NOMO-1 (cell line): ENCODE measurements at regions not wholly inside any gene's neighbourhood (a gene's known extent, or its start where the extent isn't known, plus 50 kb on each side); places are given as distances from the start of the nearest gene placed in this dataset.

Experiments used
- DNase-seq, 2 experiments: peaks; one replicate each; lab custom pipeline; 2025; ENCODE audit not compliant: unreplicated experiment in 2 of 2; lab: John Stamatoyannopoulos, UW

DNA sequence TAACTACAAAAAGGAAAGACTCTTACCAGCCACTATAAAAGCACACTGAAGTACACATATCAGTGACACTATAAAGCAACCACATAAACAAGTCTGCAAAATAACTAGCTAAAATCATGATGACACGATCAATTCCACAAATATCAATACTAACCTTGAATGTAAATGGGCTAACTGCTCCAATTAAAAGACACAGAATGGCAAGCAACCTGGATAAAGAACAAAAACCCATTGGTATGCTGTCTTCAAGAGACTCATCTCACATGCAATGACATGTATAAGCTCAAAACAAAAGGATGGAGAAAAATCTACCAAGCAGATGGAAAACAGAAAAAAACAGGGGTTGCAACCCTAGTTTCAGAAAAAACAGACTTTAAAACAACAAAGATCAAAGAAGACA lies 59.7 kb upstream of the LYPLAL1 start:
- DNase-seq: no peak

DNA sequence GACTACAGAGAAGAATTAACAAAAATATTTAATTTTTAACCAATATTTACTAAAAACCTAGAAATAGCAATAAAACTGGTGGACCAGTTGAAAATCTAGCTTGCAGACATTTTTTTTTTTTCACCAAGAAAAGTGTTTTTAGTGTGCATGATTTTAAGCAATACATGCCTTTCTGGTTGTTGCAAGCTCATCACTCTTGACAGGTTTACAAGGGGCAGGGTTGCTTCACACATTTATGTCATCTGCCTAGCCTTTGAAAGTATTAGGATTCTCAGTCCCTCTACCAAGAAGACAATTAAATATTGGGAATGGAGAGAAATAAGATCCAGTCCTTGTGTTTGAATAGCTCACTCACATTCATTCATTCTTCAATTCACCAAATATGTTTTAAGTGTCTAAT lies 53.8 kb upstream of the LYPLAL1 start:
- DNase-seq: peak; percentile 59 to 82

DNA sequence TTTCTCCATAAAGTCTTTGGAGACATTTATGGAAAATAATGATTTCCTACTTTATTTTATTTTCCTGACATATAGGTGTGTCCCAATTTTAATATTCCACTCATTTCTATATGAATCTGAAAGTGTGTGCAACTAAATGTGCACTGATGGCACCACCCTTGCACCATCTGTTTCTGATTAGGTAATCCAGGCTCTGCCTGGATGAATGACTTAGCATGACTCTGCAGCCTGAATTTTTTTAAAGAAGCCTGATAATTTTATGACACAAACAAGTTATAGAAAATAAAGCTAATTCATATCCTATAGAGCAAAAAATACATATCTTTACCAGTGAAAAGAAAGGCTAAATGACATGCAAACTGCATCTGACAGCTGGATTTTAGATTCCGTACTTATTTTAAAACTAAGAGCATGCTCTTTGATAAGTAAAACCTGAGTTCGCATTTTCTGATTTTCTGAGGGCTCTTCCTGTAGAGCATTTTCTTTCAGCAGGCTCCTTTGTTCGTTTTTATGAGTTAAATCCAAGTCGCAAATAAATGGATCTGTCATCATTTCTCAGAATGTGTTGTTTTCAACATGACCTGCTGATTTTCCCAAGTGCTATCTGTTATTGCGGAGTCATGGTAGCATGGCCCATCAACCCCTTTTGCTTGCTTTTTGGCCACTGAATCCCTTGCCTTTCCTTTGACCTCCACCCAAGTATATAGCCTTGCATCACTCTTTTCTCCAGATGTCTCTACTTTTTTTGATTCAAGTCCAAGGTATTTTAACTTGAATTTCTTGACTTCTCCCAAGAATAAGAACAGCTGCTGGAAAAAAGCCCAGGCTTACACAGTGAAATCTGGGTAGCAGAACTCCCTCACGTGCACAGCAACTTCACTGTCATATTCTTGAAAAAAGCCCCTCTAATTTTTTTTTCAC lies 52.8 kb upstream of the LYPLAL1 start:
- peak; percentile 61 to 80 for DNase-seq

DNA sequence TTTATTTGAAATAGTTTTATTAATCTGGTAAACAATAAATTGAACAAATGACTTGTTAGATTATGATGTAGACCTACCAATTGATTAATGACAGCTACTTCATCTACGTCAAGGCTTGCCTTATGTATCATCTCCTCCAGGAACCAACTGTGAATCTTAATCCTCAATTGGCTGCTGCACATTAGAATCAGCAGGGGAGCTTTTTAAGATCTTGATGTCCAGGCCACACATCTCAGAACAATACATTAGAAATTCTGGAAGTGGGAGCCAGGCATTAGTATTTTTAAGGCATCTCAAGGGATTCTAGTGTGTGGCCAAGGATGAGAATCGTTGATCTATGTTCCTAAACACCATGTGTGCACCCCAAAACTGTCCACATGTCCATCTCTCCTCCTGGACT lies 52.0 kb upstream of the LYPLAL1 start:
- no peak for DNase-seq

DNA sequence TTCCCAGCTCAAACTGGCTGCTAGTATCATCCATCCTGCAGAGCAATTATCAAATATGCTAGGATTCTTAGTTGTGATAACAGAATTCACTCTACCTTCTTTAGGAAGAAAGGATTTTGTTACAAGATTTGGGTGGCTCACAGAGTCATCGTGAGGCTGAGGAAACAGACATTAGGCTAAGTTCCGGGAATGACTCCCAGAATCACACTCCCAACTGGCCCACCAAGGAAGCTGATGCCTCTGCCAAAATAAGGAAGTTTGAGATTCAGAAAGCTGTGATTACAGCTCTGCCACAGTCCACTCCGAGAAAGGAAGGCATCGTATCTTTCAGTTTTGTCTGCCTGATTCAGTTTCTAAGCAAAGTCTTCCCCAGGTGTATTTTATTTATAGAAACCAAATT lies 50.6 kb upstream of the LYPLAL1 start:
- DNase-seq: no peak
